PC-9 (cell line): ENCODE measurements at regions not wholly inside any gene's neighbourhood (a gene's known extent, or its start where the extent isn't known, plus 50 kb on each side); places are given as distances from the start of the nearest gene placed in this dataset.

Experiments used
- BruUV-seq: library from RNA; stranded (reverse); fragments of 400-500 nt; replicated peaks from 2 replicates; lab custom pipeline; 2021; lab: Mats Ljungman, UMichigan
- CTCF ChIA-PET: fragments of 300-600 bp; sonication (Branson Sonifier 250); formaldehyde crosslinking; loops from one replicate; lab custom pipeline; 2022; ENCODE audit warnings: antibody characterized with exemption; lab: Charles Lee
- POLR2A ChIA-PET: fragments of 300-600 bp; sonication (Branson Sonifier 250); formaldehyde crosslinking; loops from one replicate; lab custom pipeline; 2022; ENCODE audit warnings: antibody characterized with exemption; ENCODE audit not compliant: unreplicated experiment; lab: Charles Lee
- DNase-seq, 2 experiments: peaks; one replicate each; pipeline versions ENCODE4 v3.0.0 to v3.0.0-alpha.2; 2015 to 2022; ENCODE audit warnings: mixed read lengths in 1 of 2
- H2AFZ ChIP-seq: fragments of 200-600 bp; sonication (generic); 2 replicates; pipeline ENCODE4 v1.8.1; 2017; ENCODE audit warnings: antibody characterized with exemption
- H3F3A ChIP-seq: fragments of 200-600 bp; sonication (generic); 2 replicates; pipeline ENCODE4 v1.8.1; 2017; ENCODE audit warnings: antibody characterized with exemption, mild to moderate bottlenecking, low read depth; ENCODE audit not compliant: insufficient read depth
- H3K27ac ChIP-seq: fragments of 200-600 bp; sonication (generic); 2 replicates; pipeline ENCODE4 v1.6.1; 2016; ENCODE audit warnings: mixed run types
- H3K27me3 ChIP-seq: fragments of 200-600 bp; sonication (generic); 2 replicates; pipeline ENCODE4 v1.6.1; 2016; ENCODE audit warnings: low read depth, mixed run types; ENCODE audit not compliant: insufficient read depth
- H3K36me3 ChIP-seq: fragments of 200-600 bp; sonication (generic); 2 replicates; pipeline ENCODE4 v1.6.1; 2016; ENCODE audit warnings: low read depth, mixed run types
- H3K4me1 ChIP-seq: fragments of 200-600 bp; sonication (generic); replicated peaks from 2 replicates; pipeline ENCODE4 v1.6.1; 2016; ENCODE audit warnings: mixed run types; ENCODE audit not compliant: insufficient read depth
- H3K4me2 ChIP-seq: fragments of 200-600 bp; sonication (generic); 2 replicates; pipeline ENCODE4 v1.6.1; 2017; ENCODE audit warnings: mixed run types
- H3K4me3 ChIP-seq: fragments of 200-600 bp; sonication (generic); 2 replicates; pipeline ENCODE4 v1.6.1; 2016; ENCODE audit warnings: mixed run types
- H3K79me2 ChIP-seq: fragments of 200-600 bp; sonication (generic); 2 replicates; pipeline ENCODE4 v1.6.1; 2017; ENCODE audit warnings: low read depth, mixed run types
- H3K9me2 ChIP-seq: fragments of 200-600 bp; sonication (generic); 2 replicates; pipeline ENCODE4 v1.8.1; 2017; ENCODE audit warnings: mild to moderate bottlenecking; ENCODE audit not compliant: insufficient read depth
- H3K9me3 ChIP-seq: fragments of 200-600 bp; sonication (generic); 2 replicates; pipeline ENCODE4 v1.8.1; 2016; ENCODE audit warnings: low read depth; ENCODE audit not compliant: insufficient read depth
- H4K20me1 ChIP-seq: fragments of 200-600 bp; sonication (generic); 2 replicates; pipeline ENCODE4 v1.8.1; 2017; ENCODE audit not compliant: insufficient read depth
- CTCF ChIP-seq: fragments of 200-600 bp; sonication (generic); conservative IDR thresholded peaks from 2 replicates; pipeline ENCODE4 v1.6.1; 2017; ENCODE audit warnings: mixed run types, antibody characterized with exemption, mild to moderate bottlenecking, moderate library complexity
- EZH2 ChIP-seq: fragments of 200-600 bp; sonication (generic); IDR thresholded peaks from 2 replicates; pipeline ENCODE4 v1.8.0; 2017; ENCODE audit warnings: antibody characterized with exemption, low read depth
- intact Hi-C: fragments of 100-400 bp; cut with micrococcal nuclease; formaldehyde crosslinking; loops from one replicate; pipeline ENCODE4 v1.10.0; 2022; ENCODE audit not compliant: unreplicated experiment

- intact Hi-C loops: no loop called here
- BruUV-seq: no TSS peak
- POLR2A ChIA-PET: no interaction called here
- no peak for DNase-seq
- H3K9me3 ChIP-seq: no peaks in the 10 kb centered on the region
- H3K9me2 ChIP-seq: no peaks in the 10 kb centered on the region
- peaks cover 72% of the 10 kb centered on the region for H3K27me3 ChIP-seq
- H4K20me1 ChIP-seq: no peaks in the 10 kb centered on the region; the same call in 1 of the 2 replicates
- H3K4me1 ChIP-seq: no peaks in the 10 kb centered on the region
- H3F3A ChIP-seq: no peaks in the 10 kb centered on the region
- H3K79me2 ChIP-seq: no peaks in the 10 kb centered on the region
- no peak overlapping the region for H3K4me3 ChIP-seq
- TF ChIP-seq EZH2 (no peak), CTCF (no peak)
- no peak overlapping the region for H3K4me2 ChIP-seq
- CTCF ChIA-PET: no interaction called here
- no peaks in the 10 kb centered on the region for H3K36me3 ChIP-seq
- H2AFZ ChIP-seq: no peak overlapping the region
- H3K27ac ChIP-seq: no peak overlapping the region
Observed at GRCh38 chr6:169970306-169970988, 219.0 kb downstream of the ERMARD start.

- no peaks in the 10 kb centered on the region for H3K9me2 ChIP-seq
- H3F3A ChIP-seq: no peaks in the 10 kb centered on the region
- H3K36me3 ChIP-seq: no peaks in the 10 kb centered on the region
- H3K27ac ChIP-seq: no peak overlapping the region
- peaks cover 76% of the 10 kb centered on the region for H3K27me3 ChIP-seq
- no peaks in the 10 kb centered on the region for H3K9me3 ChIP-seq
- intact Hi-C loops: no loop called here
- TF ChIP-seq CTCF (no peak), EZH2 (no peak)
- CTCF ChIA-PET: no interaction called here
- H4K20me1 ChIP-seq: no peaks in the 10 kb centered on the region; the same call in 1 of the 2 replicates
- no peaks in the 10 kb centered on the region for H3K4me1 ChIP-seq
- H3K4me3 ChIP-seq: no peak overlapping the region
- no peak for DNase-seq
- H2AFZ ChIP-seq: no peak overlapping the region
- no TSS peak for BruUV-seq
- H3K79me2 ChIP-seq: no peaks in the 10 kb centered on the region
- POLR2A ChIA-PET: no interaction called here
- no peak overlapping the region for H3K4me2 ChIP-seq
Observed at GRCh38 chr6:169969372-169970099, 218.1 kb downstream of the ERMARD start.

DNA sequence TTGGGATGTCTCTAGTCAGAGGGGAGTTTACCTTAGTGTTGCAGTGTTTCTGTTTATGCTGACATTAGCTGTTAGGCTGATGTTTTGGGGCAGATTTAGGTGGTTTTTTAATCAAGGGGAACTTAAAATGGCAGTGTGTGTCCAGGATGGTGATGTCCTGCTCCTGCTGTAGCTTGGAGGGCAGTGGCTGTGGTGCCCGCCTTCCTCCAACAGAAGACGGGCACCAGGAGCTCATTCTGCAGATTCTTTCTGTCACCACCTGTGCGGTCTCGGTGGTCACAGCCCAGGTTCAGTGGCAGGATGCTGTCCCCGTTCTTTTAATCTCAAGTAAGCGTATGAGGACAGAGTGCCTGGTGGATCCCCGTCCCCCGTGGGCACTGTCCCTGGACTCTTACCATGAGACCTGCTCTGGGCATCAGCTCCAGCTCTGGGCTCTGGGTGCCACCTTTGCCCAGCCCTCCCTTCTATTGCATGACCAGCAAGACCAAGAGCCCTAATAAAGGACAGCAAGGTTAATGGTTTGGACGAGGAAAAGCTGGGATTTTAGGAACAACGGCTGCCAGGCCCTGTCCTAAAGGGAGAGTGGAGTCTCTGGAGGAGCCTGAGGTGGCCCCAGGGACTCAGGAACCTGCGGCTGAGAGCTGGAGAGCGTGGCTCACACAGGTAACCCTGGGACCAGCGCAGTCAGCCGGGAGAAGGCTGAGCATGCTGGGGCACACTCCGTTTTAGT, 217.3 kb downstream of the ERMARD start:
- Histone ChIP-seq H3K79me2 (no peaks in the 10 kb centered on the region), H4K20me1 (no peaks in the 10 kb centered on the region; the same call in 1 of the 2 replicates), H3K4me1 (no peaks in the 10 kb centered on the region), H3F3A (no peaks in the 10 kb centered on the region), H3K27me3 (peaks cover 82% of the 10 kb centered on the region), H3K9me3 (no peaks in the 10 kb centered on the region), H3K4me3 (no peak overlapping the region), H3K4me2 (no peak overlapping the region), H2AFZ (no peak overlapping the region), H3K9me2 (no peaks in the 10 kb centered on the region), H3K36me3 (no peaks in the 10 kb centered on the region), H3K27ac (no peak overlapping the region)
- DNase-seq: no peak
- CTCF ChIA-PET: no interaction called here
- no TSS peak for BruUV-seq
- TF ChIP-seq EZH2: no peak
- TF ChIP-seq CTCF: no peak
- POLR2A ChIA-PET: no interaction called here
- intact Hi-C loops: no loop called here
